Upper lobe of left lung (tissue), 6 donors: ENCODE measurements at regions not wholly inside any gene's neighbourhood (a gene's known extent, or its start where the extent isn't known, plus 50 kb on each side); places are given as distances from the start of the nearest gene placed in this dataset.

Source experiments
- ATAC-seq, 2 donors: fragments of 200-7000 bp; cut with Tn5 transposase; one replicate each; pipeline ENCODE4 v1.9.1; 2022; ENCODE audit warnings: mild to moderate bottlenecking in 2 of 2, moderate library complexity in 2 of 2; ENCODE audit not compliant: low FRiP score in 2 of 2
- DNase-seq, 2 donors: peaks; one replicate each; pipeline ENCODE4 v3.0.0-alpha.2; 2019 to 2020
- H3K27ac ChIP-seq, 4 donors: fragments of 200-600 bp; sonication (generic); one replicate each; pipeline ENCODE4 v1.5.1; 2016 to 2019
- H3K27me3 ChIP-seq, 4 donors: fragments of 200-600 bp; sonication (generic); one replicate each; pipeline ENCODE4 v1.5.1; 2017 to 2019
- H3K36me3 ChIP-seq, 4 donors: fragments of 200-600 bp; sonication (generic); one replicate each; pipeline ENCODE4 v1.5.1; 2016 to 2019
- H3K4me1 ChIP-seq, 4 donors: fragments of 200-600 bp; sonication (generic); one replicate each; pipeline ENCODE4 v1.5.1; 2018 to 2019
- H3K4me3 ChIP-seq, 4 donors: fragments of 200-600 bp; sonication (generic); one replicate each; pipeline ENCODE4 v1.5.1; 2017 to 2019; ENCODE audit warnings: mild to moderate bottlenecking in 2 of 4, moderate library complexity in 1 of 4
- H3K9me3 ChIP-seq, 4 donors: fragments of 200-600 bp; sonication (generic); one replicate each; pipeline ENCODE4 v1.5.1; 2018 to 2019
- EP300 ChIP-seq, 4 donors: sonication (generic); formaldehyde crosslinking; IDR thresholded peaks; one replicate each; pipeline ENCODE4 v1.5.1; 2017; ENCODE audit warnings: antibody characterized with exemption in 4 of 4, control low read depth in 2 of 4
- POLR2A ChIP-seq, 4 donors: fragments of 450-650 bp; IDR thresholded peaks; one replicate each; pipeline ENCODE4 v1.5.1; 2016 to 2017; ENCODE audit warnings: antibody characterized with exemption in 4 of 4, mild to moderate bottlenecking in 2 of 4
- POLR2AphosphoS5 ChIP-seq, 2 donors: sonication (generic); formaldehyde crosslinking; IDR thresholded peaks; one replicate each; pipeline ENCODE4 v1.5.1; 2017; ENCODE audit warnings: antibody characterized with exemption in 2 of 2
- WGBS, 2 donors: methylation state at CpG; one replicate each; pipeline ENCODE4 v1.1.5; 2017 to 2018; 5-methylcytosine and 5-hydroxymethylcytosine counted together
- TF ChIP-seq, protein P1 (sequence below), 6 experiments: fragments of 450-650 bp in 4 of 6; fragments of 200-600 bp in 2 of 6; sonication (generic) in 2 of 6; IDR thresholded peaks; one replicate each; pipeline ENCODE4 v1.5.1; 2016 to 2019; ENCODE audit warnings: antibody characterized with exemption in 6 of 6
- donor health status: DM: no; HTN: no; CAD: no; lungs with moderate emphysema.
- donor health status: DM: no; HTN: yes; CAD: no; lungs with severe emphysema.

DNA sequence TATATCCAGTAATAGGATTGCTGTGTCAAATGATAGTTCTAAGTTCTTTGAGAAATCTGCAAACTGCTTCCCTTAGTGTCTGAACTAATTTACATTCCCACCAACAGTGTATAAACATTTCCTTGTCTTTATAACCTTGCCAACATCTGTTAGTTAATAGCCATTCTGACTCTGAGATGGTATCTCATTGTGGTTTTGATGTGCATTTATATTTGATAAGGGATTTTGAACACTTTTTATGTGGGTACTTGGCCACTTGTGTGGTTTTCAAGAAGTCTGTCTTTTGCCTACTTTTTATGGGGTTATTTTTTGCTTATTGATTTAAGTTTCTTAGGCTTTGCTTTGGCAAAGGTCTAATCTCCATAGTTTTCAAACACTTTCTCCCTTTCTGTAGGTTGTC lies 189.9 kb upstream of the CXCL13 start:
- H3K27ac ChIP-seq, result no peak overlapping the region

DNA sequence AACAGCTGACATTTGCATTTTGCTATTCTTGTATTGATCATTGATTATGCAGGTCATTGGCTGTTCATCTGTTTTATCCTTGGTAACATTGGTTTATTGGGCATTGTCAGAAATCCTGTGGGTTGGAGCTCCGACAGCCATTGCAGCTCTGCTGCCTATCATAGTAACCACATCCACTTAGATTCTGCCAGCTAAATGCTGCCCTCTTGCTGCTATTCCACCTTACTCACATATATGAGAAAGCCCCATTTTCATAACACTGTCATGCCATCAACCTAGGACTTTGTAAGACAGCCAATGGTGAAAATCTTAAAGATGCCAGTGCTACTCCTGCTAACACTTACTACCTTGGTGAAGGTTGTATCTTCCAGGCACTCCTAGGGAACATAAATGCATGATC lies 187.3 kb upstream of the CXCL13 start:
- no peaks in the 10 kb centered on the region for H3K27me3 ChIP-seq
- DNase-seq, result no peak
- no peak overlapping the region for H3K4me3 ChIP-seq
- H3K4me1 ChIP-seq, result no peaks in the 10 kb centered on the region
- H3K27ac ChIP-seq, result no peak overlapping the region
- TF ChIP-seq, protein P1, sequence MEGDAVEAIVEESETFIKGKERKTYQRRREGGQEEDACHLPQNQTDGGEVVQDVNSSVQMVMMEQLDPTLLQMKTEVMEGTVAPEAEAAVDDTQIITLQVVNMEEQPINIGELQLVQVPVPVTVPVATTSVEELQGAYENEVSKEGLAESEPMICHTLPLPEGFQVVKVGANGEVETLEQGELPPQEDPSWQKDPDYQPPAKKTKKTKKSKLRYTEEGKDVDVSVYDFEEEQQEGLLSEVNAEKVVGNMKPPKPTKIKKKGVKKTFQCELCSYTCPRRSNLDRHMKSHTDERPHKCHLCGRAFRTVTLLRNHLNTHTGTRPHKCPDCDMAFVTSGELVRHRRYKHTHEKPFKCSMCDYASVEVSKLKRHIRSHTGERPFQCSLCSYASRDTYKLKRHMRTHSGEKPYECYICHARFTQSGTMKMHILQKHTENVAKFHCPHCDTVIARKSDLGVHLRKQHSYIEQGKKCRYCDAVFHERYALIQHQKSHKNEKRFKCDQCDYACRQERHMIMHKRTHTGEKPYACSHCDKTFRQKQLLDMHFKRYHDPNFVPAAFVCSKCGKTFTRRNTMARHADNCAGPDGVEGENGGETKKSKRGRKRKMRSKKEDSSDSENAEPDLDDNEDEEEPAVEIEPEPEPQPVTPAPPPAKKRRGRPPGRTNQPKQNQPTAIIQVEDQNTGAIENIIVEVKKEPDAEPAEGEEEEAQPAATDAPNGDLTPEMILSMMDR (IDR thresholded peaks at IDR 0.05), result peak in 2 of 6 experiments; percentile 5 to 8
- no peak for TF ChIP-seq POLR2A (IDR thresholded peaks at IDR 0.05)
- ATAC-seq, result no peak
- WGBS, 2 donors, result 35 to 38% methylated on average over 1 of the region's 1 CpG
- no peaks in the 10 kb centered on the region for H3K9me3 ChIP-seq
- H3K36me3 ChIP-seq, result no peaks in the 10 kb centered on the region

More for the DNA sequence above, 189.9 kb upstream of the CXCL13 start:
- DNase-seq (no peak), ATAC-seq (no peak)
- Histone ChIP-seq H3K27me3 (no peaks in the 10 kb centered on the region), H3K4me1 (no peaks in the 10 kb centered on the region), H3K36me3 (no peaks in the 10 kb centered on the region), H3K9me3 (no peaks in the 10 kb centered on the region), H3K4me3 (no peak overlapping the region)
- TF ChIP-seq POLR2A (IDR thresholded peaks at IDR 0.05), result no peak
- no peak for TF ChIP-seq POLR2AphosphoS5 (IDR thresholded peaks at IDR 0.05)
- TF ChIP-seq, protein P1 (IDR thresholded peaks at IDR 0.05), result no peak
- TF ChIP-seq EP300 (IDR thresholded peaks at IDR 0.05), result no peak

DNA sequence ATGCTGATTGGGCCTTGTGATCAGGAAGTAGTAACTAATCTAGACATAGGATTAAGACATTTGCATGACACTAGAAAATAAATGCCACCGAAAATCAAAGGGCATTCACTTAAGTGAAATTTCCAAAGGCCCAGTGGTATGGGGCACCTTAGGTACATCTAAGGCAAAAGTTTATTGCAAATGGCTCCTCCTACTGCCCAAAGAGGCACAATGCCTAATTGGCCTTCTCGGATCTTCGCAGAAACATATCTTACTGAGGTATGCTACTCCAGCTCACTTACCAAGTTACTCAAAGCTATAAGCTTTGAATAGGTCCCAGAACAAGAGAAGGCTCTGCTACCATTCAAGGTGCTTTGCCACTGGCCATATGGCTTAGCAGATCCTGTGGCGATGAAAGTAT lies 174.8 kb upstream of the CXCL13 start:
- DNase-seq (no peak), ATAC-seq (no peak)
- Histone ChIP-seq H3K36me3 (no peaks in the 10 kb centered on the region), H3K4me1 (peaks cover 0 to 10% (median 7%) of the 10 kb centered on the region in 4 donors), H3K9me3 (no peaks in the 10 kb centered on the region), H3K27ac (no peak overlapping the region), H3K27me3 (no peaks in the 10 kb centered on the region), H3K4me3 (no peak overlapping the region)
- 93 to 95% methylated on average over 4 of the region's 4 CpGs for WGBS, 2 donors
- TF ChIP-seq POLR2A (IDR thresholded peaks at IDR 0.05), result no peak
- TF ChIP-seq POLR2AphosphoS5 (IDR thresholded peaks at IDR 0.05), result no peak
- TF ChIP-seq, protein P1 (IDR thresholded peaks at IDR 0.05), result no peak
- TF ChIP-seq EP300 (IDR thresholded peaks at IDR 0.05), result no peak

DNA sequence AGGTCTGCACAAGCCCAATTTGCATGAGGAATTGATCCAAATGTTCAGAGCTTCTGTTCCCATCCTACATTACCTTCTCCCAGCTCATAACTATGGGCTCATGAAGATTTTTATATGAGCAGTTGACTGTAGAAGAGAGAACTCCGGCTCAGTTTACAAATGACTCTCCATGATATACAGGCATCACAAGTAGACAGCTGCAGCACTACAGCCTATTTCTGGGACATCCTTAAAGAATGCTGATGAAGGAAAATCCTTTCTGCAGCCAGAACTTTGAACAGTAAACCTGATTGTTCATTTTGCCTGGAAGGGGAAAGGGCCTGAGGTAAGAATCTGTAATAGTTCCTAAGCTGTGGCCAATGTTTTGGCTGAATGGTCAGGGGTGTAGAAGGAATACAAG lies 174.1 kb upstream of the CXCL13 start:
- TF ChIP-seq POLR2A (IDR thresholded peaks at IDR 0.05), result no peak
- TF ChIP-seq, protein P1 (IDR thresholded peaks at IDR 0.05), result no peak
- no peak for TF ChIP-seq POLR2AphosphoS5 (IDR thresholded peaks at IDR 0.05)
- TF ChIP-seq EP300 (IDR thresholded peaks at IDR 0.05), result no peak
- DNase-seq (no peak), ATAC-seq (no peak)
- Histone ChIP-seq H3K4me1 (peaks cover 0 to 10% (median 7%) of the 10 kb centered on the region in 4 donors), H3K27me3 (no peaks in the 10 kb centered on the region), H3K4me3 (no peak overlapping the region), H3K36me3 (no peaks in the 10 kb centered on the region), H3K9me3 (no peaks in the 10 kb centered on the region), H3K27ac (no peak overlapping the region)
- 86 to 100% methylated on average over 1 of the region's 1 CpG for WGBS, 2 donors

DNA sequence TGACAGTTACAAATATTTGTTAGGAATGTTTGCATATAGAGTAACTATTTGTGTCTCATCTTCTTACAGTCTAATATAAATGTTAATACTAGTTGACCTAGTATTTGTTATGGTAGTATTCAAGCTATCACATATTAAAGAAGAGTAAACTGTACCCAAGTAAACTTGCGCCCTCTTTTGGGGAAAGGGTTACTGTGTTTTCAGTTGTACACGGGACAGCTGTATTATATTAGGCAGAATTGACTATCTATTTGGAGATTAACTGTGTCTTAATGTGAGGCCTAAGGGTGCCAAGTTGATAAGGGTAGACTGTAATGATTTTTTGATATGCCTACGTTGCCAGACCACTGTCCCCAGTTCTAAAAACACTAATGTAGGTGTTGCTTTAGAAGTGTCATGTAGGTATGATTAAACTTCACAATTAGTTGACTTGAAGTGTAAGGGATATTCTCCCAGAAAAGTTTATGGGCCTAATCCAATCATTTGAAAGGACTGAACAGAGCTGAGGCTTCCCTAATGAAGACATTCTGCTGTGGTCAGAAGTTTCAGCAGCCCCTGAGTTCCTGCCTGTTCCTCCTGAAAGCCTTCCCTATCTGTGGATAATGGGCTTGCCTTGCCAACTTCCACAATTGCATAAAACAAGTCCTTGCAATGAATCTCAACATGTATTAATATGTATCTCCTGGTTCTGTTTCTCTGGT lies 172.8 kb upstream of the CXCL13 start:
- no peaks in the 10 kb centered on the region for H3K9me3 ChIP-seq
- WGBS, 2 donors, result 55 to 66% methylated on average over 3 of the region's 3 CpGs
- no peaks in the 10 kb centered on the region for H3K27me3 ChIP-seq
- no peak overlapping the region for H3K27ac ChIP-seq
- DNase-seq (no peak), ATAC-seq (peak in 1 of 2 donors; percentile 28)
- TF ChIP-seq EP300 (IDR thresholded peaks at IDR 0.05) (no peak), POLR2A (IDR thresholded peaks at IDR 0.05) (no peak), POLR2AphosphoS5 (IDR thresholded peaks at IDR 0.05) (no peak)
- TF ChIP-seq, protein P1 (IDR thresholded peaks at IDR 0.05), result no peak
- H3K4me3 ChIP-seq, result no peak overlapping the region
- peaks cover 0 to 10% (median 7%) of the 10 kb centered on the region in 4 donors for H3K4me1 ChIP-seq
- H3K36me3 ChIP-seq, result no peaks in the 10 kb centered on the region
